GM18517 (cell line): ENCODE measurements at regions not wholly inside any gene's neighbourhood (a gene's known extent, or its start where the extent isn't known, plus 50 kb on each side); places are given as distances from the start of the nearest gene placed in this dataset.
"Not testable (repeated sequence)": the region's sequence is repeated elsewhere in the genome, so short reads cannot be mapped to it uniquely, and the experiment has no call there.

ENCODE experiments used
- ATAC-seq: cut with Tn5 transposase; IDR thresholded peaks from one replicate; pipeline ENCODE4 v1.9.1; 2021; ENCODE audit warnings: mild to moderate bottlenecking, moderate library complexity; ENCODE audit not compliant: unreplicated experiment

GRCh38 chr1:143643148-143643885, 328.5 kb downstream of the FAM72C start:
- ATAC-seq, result no peak

- ATAC-seq, result no peak
These were observed 345.9 kb downstream of the FAM72C start for GRCh38 chr1:143625886-143626285.

GRCh38 chr1:143619851-143620250, 351.9 kb downstream of the FAM72C start:
- no peak for ATAC-seq

GRCh38 chr1:143611159-143611558, 360.6 kb downstream of the FAM72C start:
- no peak for ATAC-seq

- ATAC-seq, result no peak
These were observed 361.6 kb downstream of the FAM72C start for GRCh38 chr1:143610196-143610595.

- no peak for ATAC-seq
These were observed 366.9 kb downstream of the FAM72C start for GRCh38 chr1:143604887-143605286.

- ATAC-seq, result no peak
These were observed 387.3 kb downstream of the FAM72C start for GRCh38 chr1:143584508-143584907.

GRCh38 chr1:143574891-143575520, 396.8 kb downstream of the FAM72C start:
- ATAC-seq, result no peak

- ATAC-seq, result not testable (repeated sequence)
These were observed 399.1 kb downstream of the FAM72C start for GRCh38 chr1:143572661-143573060.

- not testable (repeated sequence) for ATAC-seq
These were observed 408.0 kb downstream of the FAM72C start for GRCh38 chr1:143563761-143564160.

- no peak for ATAC-seq
These were observed 418.2 kb downstream of the FAM72C start for GRCh38 chr1:143553627-143554026.

- ATAC-seq, result not testable (repeated sequence)
These were observed 467.1 kb downstream of the FAM72C start for GRCh38 chr1:143504703-143505102.

- ATAC-seq, result not testable (repeated sequence)
These were observed 467.7 kb downstream of the FAM72C start for GRCh38 chr1:143504080-143504479.

GRCh38 chr1:143503048-143503447, 468.7 kb downstream of the FAM72C start:
- ATAC-seq, result not testable (repeated sequence)

- not testable (repeated sequence) for ATAC-seq
These were observed 469.7 kb downstream of the FAM72C start for GRCh38 chr1:143502038-143502437.

GRCh38 chr1:143498059-143498749, 473.6 kb downstream of the FAM72C start:
- ATAC-seq, result not testable (repeated sequence)

- no peak for ATAC-seq
These were observed 474.4 kb downstream of the FAM72C start for GRCh38 chr1:143497374-143497747.

GRCh38 chr1:143496526-143497373, 475.0 kb downstream of the FAM72C start:
- ATAC-seq, result not testable (repeated sequence)
